ENCODE measurements at regions not wholly inside any gene's neighbourhood (a gene's known extent, or its start where the extent isn't known, plus 50 kb on each side); places are given as distances from the start of the nearest gene placed in this dataset.

DNA sequence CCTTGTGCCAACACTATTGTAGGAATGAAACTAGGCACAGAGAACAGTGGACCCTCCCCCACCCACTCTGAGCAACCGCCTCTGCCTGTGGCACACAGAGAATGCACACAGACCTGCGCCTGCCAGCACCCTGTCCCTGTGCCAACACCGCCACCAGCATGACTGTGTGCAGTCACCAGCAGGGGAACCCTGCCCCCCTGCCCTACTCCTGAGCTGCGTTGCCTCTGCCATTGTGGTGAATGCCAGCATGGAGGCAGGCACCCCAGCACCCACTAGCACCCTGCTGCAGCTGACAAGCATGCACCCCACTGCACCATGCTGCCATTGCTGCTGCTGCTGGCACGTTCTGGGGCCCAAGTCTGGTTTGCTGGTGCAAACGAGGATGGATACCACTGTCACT, 94.4 kb upstream of the PRLR start:
- intact Hi-C loops (cut with micrococcal nuclease), result no loop called here

DNA sequence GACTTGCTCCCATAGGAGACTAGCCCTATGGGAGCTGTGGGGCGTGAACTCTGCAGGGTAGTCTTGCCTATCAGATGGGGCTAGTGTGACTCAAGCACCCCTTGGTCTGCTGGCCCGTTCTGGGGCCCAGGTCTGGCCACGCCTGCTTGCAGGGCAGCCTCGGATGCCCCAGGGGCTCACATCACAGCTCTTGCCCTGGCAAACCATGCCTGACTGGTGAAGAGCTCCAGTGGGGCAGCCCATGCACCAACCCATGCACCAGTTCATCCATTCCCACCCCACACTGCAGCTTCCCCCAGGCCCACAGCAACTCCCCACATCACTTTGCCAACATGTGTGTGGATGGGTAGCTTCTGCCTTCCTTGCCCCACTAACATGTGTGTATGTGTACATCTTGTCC, 93.9 kb upstream of the PRLR start:
- intact Hi-C loops (cut with micrococcal nuclease), result no loop called here

DNA sequence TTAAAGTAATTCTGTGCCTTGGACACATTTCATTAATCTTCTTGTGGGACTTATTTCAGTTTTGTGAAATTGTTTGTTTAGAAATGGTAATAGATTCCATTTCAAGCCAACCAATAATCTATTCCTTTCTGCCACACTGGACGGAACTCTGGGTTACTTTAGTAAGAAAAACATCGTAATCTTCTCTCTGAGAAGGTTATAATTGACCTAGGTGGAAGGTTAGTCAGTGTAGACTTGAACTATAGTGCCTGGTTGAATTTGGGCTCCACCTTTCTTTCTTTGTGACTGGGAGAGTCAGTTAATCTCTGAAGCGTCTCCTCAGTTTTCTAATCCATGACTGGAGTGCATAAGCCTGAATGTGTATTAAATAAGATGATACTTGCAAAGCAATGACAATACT, 89.7 kb upstream of the PRLR start:
- intact Hi-C loops (cut with micrococcal nuclease), result no loop called here

DNA sequence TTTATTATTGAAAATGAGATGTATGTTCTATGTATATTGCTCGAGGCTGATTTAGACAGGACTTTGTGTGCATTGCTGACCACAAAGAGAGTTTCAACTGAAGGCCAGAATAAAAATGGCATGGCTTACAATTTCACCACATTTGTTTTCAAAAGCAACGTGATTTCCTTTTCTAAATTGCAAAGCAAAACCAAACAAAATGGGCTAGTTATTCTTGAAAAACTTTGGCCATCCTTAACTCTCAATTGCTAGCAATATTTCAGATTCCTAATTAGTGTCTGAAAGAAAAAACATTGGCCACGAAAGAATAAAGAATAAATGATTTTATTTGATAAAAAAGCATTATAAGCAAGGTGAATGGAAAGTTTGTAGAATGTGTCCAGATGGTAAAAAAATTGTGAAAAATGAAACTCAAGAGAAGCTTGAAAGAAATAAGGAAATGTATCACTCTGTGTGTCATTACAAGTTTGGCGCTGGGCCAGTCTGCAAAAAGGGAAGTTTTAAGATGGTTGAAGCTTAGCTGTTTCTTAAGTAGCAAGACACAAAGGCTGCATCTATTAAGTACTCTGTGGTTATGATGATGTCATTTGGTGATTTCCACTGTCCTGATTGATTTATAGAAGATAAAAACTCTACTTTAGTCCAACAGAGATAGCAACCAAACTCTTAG, 89.2 kb upstream of the PRLR start:
- intact Hi-C loops (cut with micrococcal nuclease), result no loop called here

DNA sequence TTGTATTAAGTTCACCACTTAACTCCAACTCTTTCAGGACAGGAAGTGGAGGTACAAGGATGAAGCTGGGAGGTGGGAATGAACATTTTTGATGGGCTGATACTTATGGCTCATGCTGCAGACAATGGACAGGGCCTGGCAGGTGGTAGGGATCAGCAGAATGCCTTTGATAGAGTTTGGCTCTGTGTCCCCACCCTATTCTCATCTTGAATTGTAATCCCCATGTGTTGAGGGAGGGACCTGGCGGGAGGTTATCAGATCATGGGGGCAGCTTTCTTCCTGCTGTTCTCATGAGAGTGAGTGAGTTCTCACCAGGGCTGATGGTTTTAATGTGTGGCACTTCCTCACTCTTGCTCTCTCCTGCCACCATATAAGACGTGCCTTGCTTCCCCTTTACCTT, 87.3 kb upstream of the PRLR start:
- intact Hi-C loops (cut with micrococcal nuclease), result no loop called here

DNA sequence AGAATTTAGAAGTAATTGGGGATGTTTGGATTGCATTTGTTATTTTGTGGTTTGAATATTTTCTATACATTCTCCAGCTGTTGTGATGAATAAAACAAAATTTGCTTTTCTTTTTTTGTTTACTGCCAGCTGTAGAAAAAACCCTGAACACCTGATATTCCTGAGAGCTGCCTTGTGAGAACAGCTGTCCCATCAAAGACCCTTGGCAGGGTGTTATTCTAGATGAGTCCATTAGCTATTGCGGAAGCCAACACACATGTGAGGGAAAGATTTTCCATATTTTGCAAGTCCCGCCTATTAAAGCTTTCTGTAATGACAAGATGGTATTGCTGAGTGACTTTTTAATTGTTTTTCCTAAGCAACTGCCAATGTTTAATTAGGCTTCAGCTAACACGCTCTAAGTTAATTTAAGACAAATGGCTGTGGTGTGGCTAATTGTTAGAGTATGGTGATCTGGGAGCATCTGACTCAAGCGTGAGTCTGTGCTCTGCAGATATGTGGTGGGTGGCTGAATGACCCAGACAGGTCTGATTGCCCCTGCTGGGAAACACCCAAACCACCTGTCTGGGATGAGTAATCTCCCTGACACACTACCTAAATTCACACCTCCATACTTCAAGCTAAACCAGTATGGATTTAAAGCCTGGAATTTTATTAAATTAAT, 86.5 kb upstream of the PRLR start:
- intact Hi-C loops (cut with micrococcal nuclease), result no loop called here

DNA sequence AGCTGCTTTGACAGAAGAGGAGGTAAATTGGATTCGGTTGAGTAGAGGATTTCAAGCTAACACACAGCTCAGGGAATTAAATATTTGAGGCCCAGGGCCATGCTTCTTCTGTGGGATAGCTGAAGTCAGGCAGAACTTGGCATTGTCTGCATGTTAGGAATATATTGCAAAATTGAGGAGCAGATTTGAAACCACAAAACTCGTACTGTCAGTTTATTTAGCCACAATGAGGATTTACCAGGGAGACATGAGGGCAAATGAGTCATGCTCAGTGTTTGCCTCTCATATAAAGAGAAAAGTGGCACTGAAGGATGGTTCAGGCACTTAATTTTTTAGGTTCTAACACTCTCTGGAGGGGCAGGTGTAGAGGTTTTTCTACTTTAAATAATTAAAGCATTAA, 83.0 kb upstream of the PRLR start:
- intact Hi-C loops (cut with micrococcal nuclease), result no loop called here

DNA sequence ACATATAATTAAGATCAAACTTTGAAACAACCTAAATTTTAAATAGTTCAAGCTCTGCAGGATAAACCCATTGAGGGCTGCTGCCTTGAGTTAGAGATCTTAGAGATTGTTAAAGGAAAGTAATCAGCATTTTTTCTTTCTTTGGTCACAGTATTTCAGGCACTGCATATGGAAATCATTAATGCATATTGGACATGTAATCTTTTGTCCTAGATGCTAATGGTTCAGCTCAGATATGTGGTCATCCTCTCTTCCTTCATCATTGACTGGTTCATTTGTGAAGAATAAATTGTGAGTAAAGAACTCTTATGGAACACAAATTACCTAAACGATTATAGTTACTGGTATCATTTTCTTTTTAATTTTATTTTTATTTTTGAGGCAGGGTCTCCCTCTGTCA, 82.0 kb upstream of the PRLR start:
- intact Hi-C loops (cut with micrococcal nuclease), result no loop called here

DNA sequence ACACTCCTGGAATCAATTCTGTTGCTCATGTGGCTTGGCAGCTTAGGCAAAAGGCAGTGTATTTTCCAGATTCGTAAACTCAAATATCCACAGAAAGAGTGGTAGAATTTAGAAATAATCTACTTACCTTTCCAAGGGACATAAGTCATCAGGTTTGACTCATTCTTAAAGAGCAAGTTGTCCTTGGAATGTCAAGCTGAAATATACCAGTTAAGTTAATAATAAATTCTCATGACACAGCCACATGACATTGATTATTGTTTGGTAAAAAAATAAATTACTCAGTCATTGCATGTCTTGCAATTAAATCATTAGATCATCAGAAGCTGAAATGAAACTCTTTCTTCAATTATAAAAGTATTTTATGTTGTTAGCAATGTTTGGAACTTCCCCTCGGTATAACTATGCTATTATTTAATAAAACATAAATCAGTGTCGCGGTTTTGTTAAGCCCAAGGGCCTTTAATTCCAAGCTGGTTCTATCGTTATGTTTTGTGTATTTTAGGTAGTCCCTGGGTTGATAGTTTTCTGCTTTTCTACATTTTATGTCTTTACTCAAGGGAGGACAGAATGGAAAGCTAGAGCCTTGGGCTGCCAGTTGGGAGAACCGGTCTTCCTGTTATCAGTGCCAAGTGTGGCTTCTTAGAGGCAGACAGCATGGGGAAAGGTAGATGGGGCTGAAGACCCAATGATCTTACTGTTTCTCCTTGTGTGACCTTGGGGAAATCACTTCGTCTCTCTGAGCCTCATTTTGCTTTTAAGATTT, 79.3 kb upstream of the PRLR start:
- intact Hi-C loops (cut with micrococcal nuclease), result no loop called here

DNA sequence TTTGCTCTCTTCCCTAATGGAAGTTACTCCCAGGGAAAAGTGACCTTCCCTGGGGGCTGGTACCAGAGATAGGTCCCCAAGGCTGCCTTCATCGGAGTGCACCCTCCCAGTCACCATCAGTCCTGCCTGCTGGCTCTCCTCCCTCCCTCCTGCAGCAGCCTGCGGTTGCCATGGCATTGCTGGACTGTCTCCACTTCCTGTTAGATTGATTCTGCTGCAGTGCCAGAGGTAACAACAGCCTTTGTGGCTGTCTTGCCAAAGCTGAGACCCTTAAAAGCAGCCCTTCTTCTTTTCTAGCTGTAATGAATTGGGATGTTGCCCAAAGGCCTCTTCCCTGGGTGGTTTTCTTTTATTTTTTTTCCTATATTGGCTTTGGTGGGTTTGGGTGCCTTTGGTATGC, 78.1 kb upstream of the PRLR start:
- intact Hi-C loops (cut with micrococcal nuclease), result no loop called here

DNA sequence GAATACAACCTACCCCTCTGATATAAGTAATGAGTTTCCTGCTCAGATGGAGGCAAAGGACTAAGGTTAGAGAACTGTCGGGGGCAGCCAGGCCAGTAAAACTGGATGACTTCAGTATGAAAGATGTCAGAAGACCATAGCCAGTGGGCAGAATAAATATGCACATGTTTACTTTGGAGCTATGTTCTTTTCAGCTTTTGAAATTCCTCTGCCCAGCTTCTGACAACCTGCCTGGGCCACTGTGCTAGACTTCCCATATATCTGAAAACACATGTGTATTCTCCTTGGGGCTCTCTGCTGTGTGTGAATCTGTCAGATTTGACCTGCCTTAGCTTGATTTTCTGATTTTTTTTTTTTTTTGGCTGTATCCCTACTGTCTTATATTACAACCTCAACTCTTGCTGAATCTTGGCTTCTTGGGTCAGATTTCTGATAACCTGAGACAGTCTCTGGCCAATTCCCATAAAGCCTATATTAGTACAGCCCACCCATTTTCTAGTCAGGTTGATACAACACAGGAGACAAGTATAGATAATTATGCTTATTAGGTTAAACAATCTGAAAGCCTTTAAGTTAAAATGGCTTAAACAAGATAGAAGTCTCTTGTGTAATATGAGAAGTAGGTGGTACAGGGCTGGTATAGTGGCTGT, 76.6 kb upstream of the PRLR start:
- intact Hi-C loops (cut with micrococcal nuclease), result no loop called here

DNA sequence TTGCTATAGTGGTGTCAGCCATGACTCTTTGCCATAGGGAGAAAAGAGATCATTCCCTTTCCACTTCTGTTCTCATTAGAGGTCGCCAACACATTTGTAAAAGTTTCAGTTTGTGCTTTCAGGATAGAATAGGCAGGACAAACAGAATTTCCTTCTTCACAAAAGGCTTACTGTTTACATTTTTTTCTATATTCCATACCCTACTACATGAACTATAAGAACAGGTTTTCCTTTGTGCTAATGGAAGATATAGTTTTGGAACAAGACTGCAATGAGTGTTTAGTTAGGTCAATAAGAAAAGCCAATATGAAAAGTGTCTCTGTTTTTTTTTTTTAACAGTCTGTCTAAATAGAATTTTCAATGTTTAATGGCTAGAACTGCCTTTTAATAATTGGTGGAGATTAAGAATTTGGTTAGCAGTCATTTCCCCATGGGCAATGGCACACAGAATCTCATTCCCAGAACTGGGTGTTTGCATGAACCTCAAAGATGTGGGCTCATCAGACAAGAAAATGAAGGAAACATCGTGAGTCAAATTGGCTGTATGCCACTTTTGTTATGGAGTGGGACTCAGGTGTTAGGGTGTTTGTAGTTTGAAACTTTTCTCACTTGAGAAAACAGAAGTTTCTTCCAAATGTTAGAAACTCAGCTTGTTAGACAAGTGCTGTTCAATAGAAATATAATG, 75.2 kb upstream of the PRLR start:
- intact Hi-C loops (cut with micrococcal nuclease), result no loop called here

DNA sequence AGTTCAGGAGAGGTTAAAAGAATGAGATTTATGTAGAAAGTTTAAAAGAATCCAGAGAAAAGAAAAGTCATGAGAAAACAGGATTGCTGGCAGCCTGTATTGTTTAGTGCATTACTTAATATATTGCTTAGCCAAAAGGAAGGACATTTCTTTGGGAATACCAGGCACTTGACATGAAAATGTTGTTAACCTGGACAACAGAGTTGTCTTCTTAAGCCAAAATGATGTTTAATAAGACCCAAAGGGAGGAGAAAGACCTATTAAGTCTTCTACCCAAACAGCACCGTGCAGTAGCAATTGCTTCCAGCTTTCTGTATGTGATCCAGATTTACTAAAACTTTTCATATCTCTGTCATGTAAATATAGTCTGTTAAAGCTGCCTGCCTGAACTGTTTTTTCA, 74.0 kb upstream of the PRLR start:
- intact Hi-C loops (cut with micrococcal nuclease), result no loop called here

DNA sequence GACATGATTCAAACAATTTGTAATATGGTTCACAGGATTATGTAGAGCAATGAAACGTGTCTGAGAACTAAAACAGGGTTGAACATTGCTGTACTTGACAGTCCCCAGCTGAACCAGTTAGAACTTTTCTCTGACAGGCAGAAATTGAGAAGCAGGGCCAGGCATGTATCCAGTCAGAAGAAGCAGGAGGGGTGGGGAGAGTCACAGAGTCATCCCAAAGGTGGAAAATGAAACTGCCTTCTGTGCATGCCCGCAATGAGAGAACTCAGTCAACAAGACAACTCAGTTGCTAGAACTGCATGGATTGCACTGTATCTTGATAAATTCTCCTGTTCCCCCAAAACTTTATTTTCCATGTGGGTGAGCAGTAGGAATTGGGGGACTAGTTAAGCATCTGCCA, 72.9 kb upstream of the PRLR start:
- intact Hi-C loops (cut with micrococcal nuclease), result no loop called here

DNA sequence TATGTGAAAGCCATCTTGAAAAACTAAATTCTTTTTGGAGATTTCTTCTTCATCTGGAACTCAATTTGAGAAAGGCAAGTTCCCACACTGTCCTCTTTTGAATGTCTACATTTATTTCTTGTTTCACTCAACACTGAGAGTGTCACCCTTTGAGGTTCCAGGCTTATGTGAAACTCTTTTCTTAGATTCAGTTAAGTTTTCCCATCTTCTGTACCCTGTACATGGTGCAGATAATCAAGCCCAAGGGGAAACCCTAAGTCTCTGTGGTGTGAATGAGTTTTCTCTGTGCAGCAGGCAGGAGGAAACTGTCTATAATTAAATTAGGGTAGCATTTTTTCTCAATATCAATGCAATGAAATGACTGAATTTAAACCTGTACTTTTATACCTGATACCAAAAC, 72.3 kb upstream of the PRLR start:
- intact Hi-C loops (cut with micrococcal nuclease), result no loop called here

DNA sequence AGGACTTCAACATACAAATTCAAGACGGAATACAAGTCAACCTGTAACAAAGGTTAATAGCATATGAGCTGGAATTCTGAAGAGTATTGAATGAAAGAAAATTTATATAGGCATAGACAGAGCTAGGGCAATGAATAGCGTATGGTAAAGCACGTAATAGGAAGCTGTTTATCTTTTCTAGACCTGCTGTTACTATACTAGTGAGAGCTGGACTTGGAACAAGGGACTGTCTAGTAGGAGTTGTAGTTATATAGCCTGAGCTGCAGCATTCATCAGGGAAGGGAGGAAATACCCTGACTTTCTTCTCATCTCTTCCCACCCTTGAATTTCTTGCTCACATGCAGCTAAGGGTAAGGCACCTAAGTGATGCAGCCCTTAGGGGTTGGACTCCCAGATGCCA, 67.5 kb upstream of the PRLR start:
- intact Hi-C loops (cut with micrococcal nuclease), result no loop called here

DNA sequence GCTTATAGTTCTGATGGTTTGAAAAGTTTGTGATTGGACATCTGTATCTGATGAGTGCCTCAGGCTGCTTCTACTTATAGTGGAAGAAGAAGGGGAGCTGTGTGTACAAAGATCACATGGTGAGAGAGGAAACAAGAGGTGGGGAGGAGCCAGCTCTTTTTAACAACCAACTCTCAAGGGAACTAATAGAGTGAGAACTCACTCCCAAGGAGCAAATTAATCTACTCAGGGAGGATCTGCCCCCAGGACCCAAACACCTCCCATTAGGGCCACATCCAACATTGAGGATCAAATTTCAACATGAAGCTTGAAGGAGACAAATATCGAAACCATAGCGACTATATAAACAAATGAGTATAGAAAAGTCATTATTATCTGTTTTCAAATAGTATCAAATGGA, 64.7 kb upstream of the PRLR start:
- intact Hi-C loops (cut with micrococcal nuclease), result no loop called here

DNA sequence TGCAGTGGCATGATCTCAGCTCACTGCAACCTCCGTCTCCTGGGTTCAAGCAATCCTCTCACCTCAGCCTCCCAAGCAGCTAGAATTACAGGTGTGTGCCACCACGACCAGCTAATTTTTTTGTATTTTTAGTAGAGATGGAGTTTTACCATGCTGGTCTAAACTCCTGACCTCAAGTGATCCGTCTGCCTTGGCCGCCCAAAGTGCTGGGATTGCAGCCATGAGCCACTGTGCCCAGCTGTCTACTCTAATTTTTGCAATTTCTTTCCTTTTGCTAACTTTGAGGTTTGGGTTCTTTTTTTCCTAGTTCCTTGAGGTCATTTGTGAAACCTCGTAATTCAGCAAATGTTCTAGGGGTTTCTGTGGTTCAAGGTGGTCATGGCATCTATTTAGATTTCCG, 63.7 kb upstream of the PRLR start:
- intact Hi-C loops (cut with micrococcal nuclease), result no loop called here

DNA sequence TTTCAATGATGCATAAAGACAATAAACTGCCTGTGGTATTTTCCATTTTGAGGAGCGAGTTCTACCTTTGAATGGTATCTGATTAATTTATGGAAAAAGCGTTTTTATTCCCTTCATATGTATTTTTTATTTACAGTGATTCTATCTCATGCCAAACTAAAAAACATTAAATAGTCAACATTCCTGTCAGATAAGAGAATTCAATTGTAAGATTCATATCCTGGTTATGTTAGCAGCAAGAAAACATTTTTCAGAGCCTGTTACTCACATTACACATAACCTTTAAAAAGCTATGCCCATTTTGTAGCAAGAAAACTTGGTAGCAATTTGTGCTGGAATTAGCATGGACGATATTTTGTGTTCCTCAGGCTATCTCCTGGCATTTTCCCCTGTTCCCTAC, 55.1 kb upstream of the PRLR start:
- intact Hi-C loops (cut with micrococcal nuclease), result no loop called here

DNA sequence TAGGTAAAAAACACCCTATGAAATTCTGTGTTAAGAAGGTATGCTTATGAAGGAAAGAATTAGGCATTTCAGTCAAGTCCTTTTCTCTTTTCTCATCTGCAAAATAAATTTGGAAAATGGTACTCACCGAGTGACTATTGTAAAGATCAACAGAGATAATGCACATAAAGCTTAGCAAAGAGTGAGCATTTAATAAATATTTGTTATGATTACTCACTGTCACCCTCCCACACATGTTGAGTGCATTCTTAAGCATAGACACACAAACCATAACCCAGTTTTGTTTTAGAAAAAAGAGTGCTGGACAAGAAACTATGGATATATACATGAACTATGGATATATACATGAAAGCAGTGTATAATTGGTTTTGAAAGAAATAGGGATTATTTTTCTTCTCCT, 54.7 kb upstream of the PRLR start:
- intact Hi-C loops (cut with micrococcal nuclease), result no loop called here

DNA sequence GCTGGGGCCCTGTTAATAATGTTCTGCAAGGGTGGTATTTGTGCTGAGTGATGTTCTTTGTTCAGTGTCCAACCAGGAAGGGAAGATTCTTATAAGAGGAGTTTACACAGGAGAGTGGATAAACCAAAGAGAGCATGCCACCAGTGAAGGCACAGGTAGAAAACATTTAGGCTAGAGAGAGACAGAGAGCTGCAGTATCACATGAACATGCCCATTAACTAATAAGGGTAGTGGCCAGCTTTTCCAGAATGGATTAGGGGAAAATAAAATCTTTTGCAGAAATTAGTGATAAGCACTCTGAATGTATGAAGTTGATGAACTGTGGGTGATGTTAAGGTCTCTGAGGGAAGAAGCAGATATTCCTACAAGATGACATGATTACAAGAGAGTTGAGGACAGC, 54.1 kb upstream of the PRLR start:
- intact Hi-C loops (cut with micrococcal nuclease), result no loop called here

DNA sequence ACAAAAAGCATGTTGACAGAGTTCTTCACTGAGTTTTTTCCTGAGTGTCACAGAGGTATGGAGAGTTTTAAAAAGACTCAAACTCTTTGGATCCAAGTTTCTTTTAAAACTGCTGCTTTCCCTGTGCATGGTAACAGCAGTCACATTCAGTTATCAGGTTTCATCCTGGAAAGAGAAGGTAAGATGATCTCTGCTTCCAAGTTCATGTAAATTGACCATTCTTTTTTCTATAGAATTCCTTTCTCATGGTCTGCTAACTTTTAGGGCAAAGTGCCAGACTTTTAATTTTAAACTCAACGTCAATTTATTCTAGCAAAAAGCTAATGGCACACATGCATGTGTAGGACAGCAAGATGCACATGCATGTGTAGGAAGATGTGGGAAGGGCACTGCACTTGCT, 52.5 kb upstream of the PRLR start:
- intact Hi-C loops (cut with micrococcal nuclease), result no loop called here
